Loucy (cell line): ENCODE measurements at regions not wholly inside any gene's neighbourhood (a gene's known extent, or its start where the extent isn't known, plus 50 kb on each side); places are given as distances from the start of the nearest gene placed in this dataset.

Experiments
- CTCF ChIP-seq: fragments of 200-600 bp; sonication (generic); conservative IDR thresholded peaks from 2 replicates; pipeline ENCODE4 v1.5.1; 2014; ENCODE audit warnings: mild to moderate bottlenecking, antibody characterized with exemption, low read length
- EZH2phosphoT487 ChIP-seq: fragments of 200-600 bp; IDR thresholded peaks from 2 replicates; pipeline ENCODE4 v1.6.1; 2018; ENCODE audit warnings: antibody characterized with exemption, mild to moderate bottlenecking, moderate library complexity, borderline replicate concordance

GRCh38 chr5:89044674-89045200 lies 161.8 kb upstream of the MEF2C start:
- TF ChIP-seq CTCF: no peak
- TF ChIP-seq EZH2phosphoT487: no peak
